HG03432 (cell line): ENCODE measurements at regions not wholly inside any gene's neighbourhood (a gene's known extent, or its start where the extent isn't known, plus 50 kb on each side); places are given as distances from the start of the nearest gene placed in this dataset.
"Not testable (repeated sequence)": the region's sequence is repeated elsewhere in the genome, so short reads cannot be mapped to it uniquely, and the experiment has no call there.

ENCODE experiments used
- ATAC-seq: cut with Tn5 transposase; IDR thresholded peaks from one replicate; pipeline ENCODE4 v1.9.1; 2021; ENCODE audit warnings: mild to moderate bottlenecking, moderate library complexity; ENCODE audit not compliant: unreplicated experiment

- no peak for ATAC-seq
These were observed 287.7 kb downstream of the PCDH7 start for GRCh38 chr4:31007858-31008257.

DNA sequence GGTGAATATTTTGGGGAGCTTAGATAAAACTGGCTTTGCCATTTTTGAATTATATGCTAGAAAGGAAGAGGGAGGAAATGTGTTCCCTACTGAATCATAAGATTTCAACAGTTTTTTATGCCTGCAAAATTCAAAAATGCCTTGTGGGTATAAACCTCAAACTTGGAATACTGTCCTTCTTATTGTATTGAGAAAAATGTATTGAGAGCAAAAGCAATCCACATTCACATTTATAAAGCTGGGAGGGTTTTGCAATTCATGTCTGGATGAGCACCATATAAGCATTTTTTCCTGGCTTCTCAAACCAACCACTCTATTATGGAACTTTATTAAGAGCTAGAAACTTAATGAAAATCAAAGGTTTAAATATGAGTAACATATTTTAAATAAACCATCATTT is 289.8 kb downstream of the PCDH7 start:
- ATAC-seq, result no peak

DNA sequence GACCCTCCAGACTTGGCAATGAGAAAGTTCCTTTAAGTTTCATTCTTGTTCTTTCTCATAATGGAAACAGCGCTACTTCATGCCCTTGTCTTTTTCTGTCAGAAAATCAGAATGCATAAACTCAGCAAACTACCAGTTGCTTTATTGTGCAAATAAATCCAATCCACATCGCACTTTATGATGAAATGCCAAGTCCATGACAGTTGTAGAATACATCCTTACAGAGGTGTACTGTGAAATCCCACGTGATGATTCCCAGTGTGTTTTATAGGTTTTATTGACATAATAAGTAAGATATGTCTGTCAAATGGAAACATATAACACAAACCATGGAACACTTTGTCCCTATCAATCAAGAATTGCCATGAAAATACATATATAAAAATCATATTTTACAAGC is 295.0 kb downstream of the PCDH7 start:
- ATAC-seq, result no peak

GRCh38 chr4:31016322-31017061 is 296.3 kb downstream of the PCDH7 start:
- ATAC-seq, result no peak

GRCh38 chr4:31020363-31020762 is 300.2 kb downstream of the PCDH7 start:
- ATAC-seq, result no peak

DNA sequence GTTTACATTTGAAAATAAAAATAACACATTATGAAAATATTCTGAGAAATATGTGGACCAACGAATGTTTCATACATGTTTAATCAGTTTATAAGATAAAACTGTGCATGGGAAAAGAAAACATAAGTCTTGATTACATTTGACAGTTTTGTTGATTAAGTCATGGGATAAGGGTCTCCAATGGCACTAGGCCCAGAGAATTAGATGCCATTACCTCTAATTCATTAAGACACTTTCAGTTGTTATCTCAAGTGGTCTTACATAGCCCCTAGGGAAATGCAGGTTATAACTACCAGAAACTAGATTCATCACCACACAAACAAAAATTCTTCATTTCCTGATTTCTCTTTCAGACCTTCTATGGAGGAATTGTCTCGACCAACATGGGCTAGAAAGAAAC is 300.8 kb downstream of the PCDH7 start:
- no peak for ATAC-seq

DNA sequence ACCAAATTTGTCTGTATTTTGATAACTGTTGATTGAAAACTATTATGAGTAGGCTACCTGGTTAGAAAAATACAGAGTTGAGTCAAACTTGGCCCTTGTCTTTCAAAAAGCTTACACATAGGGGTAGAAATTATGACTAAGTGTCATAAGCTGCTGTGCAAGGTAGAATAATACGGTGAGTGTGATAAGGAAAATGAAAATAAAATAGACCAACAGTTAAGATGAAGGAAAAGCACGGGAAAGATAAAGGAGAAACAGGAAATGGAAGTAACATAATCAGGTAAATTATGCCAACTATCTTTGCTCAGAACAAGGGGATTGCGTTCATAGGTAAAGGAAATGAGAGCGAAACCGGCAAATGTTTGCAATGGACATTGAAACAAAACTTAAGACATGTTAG is 302.5 kb downstream of the PCDH7 start:
- no peak for ATAC-seq

GRCh38 chr4:31023109-31023508 is 302.9 kb downstream of the PCDH7 start:
- no peak for ATAC-seq

DNA sequence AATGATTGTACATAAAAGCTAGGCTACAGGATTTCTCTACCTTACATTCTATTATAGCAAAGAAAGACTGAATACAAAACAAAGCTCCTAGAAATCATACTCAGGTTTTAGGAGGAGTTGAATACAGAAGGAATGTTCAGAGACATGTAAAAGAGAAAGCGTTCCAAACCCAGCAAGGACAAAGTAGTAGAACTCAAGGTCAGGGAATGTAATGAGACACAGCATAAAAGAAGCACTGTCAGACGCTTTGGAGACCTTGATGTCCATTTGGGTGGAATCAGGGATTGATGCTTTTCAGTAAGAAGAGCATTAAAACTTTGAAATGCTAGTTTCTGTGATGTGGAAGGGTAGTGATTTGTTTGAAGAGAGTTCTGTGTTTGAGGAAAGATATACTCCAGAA is 303.6 kb downstream of the PCDH7 start:
- ATAC-seq, result no peak

- not testable (repeated sequence) for ATAC-seq
These were observed 304.6 kb downstream of the PCDH7 start for GRCh38 chr4:31024781-31025180.

DNA sequence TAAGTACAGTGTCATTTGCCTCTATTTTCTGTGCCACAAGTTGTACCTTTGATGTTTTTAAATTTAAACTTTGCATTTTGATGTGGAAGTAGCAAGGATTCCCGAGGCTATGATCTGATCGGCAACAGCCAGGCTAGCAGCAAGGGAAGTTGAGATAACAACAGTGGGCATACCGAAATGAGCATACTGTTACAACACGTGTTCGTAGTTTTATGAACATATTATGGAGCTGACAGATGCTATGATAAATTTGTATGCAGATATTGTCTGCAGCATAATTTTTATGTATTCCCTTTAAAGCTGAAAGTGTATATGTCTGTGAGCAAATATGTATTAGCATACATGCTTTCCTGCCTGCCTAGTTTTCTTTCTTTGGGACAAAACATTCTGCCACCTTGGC is 306.1 kb downstream of the PCDH7 start:
- ATAC-seq, result no peak

DNA sequence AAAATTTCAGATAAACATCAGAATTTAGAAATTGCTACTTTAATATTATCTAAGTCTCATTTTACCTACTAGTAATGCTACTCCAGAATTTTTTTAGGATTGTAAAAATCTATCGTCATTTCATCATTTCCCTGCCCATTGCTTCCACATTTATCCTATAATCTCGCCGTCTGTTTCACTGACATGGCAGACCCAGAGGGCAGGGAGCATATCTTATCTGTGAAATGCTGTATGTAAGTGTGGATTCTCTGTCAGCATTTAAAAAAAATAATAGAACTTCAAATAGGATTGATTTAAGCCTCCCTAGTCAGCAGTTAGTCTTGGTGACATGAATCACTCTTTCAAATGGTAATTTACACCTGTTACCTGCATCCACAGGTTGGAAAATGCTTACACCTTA is 314.4 kb downstream of the PCDH7 start:
- no peak for ATAC-seq

DNA sequence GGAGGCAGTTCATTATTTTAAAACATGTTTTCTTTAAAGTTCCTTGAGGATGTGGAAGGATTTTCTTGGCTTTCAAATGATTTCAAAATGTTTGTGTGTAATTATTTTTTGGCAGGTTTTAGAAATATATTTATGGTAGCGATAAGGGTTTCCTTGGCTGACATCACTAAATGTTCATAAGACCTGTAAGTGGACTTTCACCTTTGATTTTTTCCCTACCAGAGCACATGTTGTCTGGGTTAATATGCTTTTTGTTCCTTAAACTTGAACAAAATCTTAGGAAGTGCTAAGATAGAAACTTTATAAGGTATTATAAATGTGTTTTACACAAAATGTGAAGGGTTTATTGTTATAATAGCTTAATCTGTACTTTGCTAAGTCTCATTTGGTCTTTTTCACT is 315.6 kb downstream of the PCDH7 start:
- no peak for ATAC-seq

DNA sequence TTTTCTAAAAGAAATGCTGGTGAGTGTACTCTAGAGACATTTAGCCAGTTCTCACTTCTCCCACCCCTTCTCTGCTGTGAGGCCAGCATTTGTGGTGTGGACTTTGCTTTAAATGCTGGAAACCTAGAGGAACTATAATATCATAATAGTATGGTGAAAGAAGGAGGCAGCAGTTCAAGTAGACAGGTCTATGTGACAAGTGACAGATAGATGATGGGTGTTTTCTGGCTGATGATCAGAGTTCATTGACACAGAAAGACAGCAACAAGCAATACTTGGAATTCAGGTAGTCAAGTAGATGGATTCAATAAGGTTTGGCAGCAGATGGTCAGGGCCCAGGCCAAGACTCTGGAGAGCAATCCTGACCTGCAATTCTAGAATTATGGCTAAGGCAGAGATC is 317.5 kb downstream of the PCDH7 start:
- ATAC-seq, result no peak

- ATAC-seq, result no peak
These were observed 319.2 kb downstream of the PCDH7 start for GRCh38 chr4:31039382-31039781.

DNA sequence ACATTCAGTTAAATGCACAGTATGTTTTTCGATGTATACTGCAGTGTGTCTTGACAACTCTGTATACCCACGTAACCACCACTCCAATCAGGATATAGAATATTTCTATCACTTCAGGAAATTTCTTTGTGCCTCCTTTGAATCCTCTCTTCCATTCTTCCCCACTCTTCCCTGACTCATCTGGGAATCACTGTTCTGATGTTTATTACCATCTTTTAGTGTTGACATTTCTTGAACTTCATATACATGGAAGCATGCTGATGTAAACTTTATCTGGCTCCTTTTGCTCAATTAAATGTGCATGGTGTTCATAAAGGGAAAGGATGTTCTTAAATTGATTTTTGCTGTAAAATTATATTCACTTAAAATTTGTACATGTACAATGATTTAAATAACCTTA is 319.9 kb downstream of the PCDH7 start:
- ATAC-seq, result no peak

DNA sequence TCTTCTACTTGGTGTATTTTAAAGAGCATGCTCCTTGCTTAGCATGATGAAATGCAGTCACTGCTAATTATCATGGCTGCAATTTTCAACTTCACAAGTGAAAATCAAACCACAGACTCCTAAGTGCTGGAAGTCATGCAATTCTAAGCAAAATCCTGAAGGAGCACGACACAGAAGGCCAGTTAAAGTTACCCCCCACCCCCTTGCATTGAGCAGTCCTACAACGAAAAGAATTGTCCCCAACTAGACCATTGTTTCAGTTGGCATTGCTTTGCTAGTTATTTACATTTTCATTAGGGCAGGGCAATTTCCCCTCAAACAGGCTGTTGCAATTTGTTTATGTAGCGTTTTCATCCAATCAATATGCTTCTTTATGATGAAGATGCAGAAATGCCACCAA is 321.2 kb downstream of the PCDH7 start:
- ATAC-seq, result no peak

- ATAC-seq, result no peak
These were observed 321.7 kb downstream of the PCDH7 start for GRCh38 chr4:31041853-31042252.

GRCh38 chr4:31043382-31044062 is 323.4 kb downstream of the PCDH7 start:
- no peak for ATAC-seq

DNA sequence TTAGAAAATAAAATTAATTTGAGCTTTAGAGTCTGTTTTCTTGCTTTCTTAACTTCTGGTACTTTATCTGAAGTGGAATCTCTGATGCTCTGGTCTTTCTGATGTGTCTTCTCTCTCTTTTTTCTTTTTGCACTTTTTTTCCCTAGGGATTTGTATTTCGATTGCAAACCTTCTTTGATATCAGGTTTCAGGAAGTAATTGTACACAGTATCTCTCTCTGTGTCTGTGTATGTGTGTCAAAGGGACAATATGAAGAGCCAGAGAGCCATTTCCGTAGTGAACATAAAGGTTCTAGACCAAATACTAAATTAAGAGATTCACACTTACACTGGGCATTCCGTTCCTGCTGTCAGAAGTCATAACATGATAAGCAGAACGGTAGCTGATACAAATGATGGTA is 325.0 kb downstream of the PCDH7 start:
- ATAC-seq, result no peak

GRCh38 chr4:31045724-31046318 is 325.7 kb downstream of the PCDH7 start:
- ATAC-seq, result no peak

DNA sequence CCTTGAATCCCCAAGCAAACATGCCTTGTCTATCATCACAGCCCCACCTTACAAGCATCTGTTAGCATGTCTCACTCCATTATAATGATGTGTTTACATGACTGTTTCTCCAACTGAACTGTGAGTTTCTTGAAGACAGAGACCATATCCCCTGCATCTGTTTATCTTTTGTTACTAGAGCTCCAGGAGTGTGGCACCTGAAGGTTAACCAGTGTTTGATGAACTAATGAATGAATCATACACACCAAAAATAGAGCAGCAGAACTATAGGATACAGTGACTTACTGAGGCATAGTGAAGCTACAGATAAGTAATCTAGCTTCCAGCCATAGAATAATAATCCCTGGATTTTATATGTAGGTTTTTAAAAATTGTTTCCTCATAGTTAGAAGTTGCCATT is 331.0 kb downstream of the PCDH7 start:
- no peak for ATAC-seq
